Activated T-helper 9 cell treated with anti-CD3 and anti-CD28 coated beads, Interleukin-2, amount 50 U/mL, for 16 hours (primary cell): ENCODE measurements at regions not wholly inside any gene's neighbourhood (a gene's known extent, or its start where the extent isn't known, plus 50 kb on each side); places are given as distances from the start of the nearest gene placed in this dataset.
"Not testable (repeated sequence)": the region's sequence is repeated elsewhere in the genome, so short reads cannot be mapped to it uniquely, and the experiment has no call there.

Experiments
- DNase-seq: peaks from one replicate; pipeline ENCODE4 v3.0.0-alpha.2; 2020; ENCODE audit warnings: low read depth

GRCh38 chr5:159645179-159645846 lies 271.0 kb upstream of the ADRA1B start:
- no peak for DNase-seq

- DNase-seq, result no peak
These were observed 265.5 kb upstream of the ADRA1B start for GRCh38 chr5:159650803-159651202.

DNA sequence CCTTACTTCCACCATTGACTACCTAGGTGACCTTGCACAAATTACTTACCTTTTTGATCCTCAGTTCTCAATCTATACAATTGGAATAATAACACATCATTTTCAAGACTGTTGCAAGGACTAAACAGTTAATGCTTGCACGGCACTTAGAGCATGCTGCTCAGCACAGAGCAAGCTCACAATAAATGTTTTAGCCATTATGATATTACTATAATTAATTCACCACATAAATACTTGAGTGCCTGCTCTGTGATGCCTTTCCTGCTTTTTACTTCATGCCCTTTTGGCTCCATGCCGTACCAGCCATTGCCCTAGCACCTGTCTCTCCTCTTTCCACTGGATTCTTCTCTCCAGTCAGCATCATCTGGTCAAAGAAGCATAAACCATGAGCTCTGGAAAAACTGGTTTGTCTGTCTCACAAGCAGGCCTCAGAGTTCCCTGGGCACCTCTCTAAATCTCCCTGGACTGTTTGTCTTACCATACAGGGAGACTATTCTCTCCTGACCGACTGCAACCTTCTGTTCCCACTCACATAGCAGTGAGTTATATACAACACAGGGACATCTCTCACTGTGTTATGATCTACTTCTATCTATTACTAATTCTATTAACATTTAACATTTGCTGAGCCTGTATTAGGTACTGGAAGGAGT lies 260.4 kb upstream of the ADRA1B start:
- no peak for DNase-seq

DNA sequence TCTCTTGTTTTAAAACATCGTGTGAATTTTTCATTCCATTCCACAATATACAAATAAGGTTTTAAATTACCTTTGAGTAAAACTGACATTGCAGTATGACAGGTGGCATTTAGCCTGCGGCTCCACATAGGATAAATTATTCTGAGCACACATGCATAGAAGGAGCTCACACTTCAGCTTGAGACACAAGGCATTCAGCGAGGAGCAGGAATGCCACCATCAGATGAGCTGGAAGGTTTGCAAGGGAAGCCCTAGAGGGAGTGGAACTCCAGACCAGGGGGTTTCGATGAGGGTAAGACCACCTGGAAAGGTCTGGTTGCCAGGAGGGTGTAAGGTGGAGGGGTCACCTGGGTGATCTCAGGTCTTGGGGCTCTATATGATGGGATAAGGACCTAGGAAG lies 259.0 kb upstream of the ADRA1B start:
- no peak for DNase-seq

DNA sequence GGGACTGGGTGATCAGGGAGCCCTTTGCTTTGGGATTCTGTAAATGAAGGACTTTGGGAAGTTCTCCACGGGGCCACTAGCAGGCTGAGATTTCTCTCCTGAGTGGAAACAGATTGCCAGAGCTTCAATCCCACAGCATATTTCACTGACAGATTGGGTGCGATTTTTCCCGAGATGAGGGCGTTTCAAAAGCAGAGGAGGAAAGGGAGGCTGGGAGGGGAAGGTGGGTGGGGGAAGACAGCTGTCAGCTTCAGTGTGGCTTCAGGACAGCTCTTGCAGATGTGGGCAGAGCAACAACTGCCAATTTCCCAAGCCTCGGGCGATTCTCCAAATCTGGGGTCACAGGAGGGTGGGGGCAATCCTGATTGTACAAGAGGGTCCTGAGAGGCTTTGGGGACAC lies 258.5 kb upstream of the ADRA1B start:
- DNase-seq, result no peak

GRCh38 chr5:159658266-159658925 lies 257.9 kb upstream of the ADRA1B start:
- DNase-seq, result no peak

GRCh38 chr5:159660401-159660800 lies 255.9 kb upstream of the ADRA1B start:
- no peak for DNase-seq

DNA sequence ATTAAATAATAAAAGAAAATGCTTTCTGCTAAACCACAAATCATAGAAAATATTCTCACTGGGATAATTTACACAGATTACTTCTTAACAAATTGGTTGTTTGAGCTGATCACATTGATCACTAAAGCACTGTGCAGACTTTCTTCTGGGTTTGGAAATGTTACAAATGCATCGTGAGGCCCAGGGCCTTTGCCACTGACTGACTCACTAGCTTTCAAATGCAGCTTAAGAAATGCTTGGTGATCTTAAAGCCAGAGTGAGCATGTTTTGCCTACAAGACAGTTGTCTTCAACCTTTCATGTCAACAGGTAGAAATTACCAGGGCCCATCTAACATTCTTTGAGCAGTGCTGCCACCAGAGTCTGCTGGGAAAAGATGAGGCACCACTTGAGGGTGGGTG lies 252.3 kb upstream of the ADRA1B start:
- DNase-seq, result no peak

- DNase-seq, result no peak
These were observed 249.0 kb upstream of the ADRA1B start for GRCh38 chr5:159667286-159667685.

DNA sequence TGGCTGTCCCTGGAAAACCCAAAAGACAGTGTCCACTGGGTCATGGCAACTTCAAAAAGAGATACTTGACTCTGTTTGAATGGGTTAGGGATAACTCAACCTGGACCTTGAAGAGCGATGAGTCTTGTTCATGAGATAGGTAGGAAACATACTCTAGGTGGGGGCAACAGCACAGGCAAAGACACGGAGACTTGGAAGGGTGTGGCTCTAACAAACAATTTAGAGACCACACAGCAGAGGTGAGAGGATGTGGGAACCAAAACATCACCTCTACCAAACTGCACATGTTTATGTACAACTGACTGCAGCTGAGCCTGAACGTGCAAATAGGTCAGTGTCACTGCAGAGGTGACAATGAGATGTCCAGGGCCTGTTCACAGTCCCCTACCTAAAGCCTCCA lies 247.7 kb upstream of the ADRA1B start:
- no peak for DNase-seq

GRCh38 chr5:159669559-159669958 lies 246.7 kb upstream of the ADRA1B start:
- no peak for DNase-seq

DNA sequence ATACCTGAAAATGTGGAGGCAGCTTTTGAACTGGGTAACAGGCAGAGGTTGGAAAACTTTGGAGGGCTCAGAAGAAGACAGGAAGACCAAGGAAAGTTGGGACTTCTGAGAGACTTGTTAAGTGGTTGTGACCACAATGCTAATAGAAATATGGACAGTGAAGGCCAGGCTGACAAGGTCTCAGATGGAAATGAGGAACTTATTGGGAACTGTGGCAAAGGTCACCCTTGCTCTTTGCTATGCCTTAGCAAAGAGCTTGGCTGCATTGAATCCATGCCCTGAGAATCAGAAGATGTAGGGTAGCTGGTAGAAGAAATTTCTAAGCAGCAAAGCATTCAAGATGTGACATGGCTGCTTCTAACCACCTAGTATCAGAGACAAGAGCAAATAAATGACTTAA lies 244.4 kb upstream of the ADRA1B start:
- DNase-seq, result no peak

GRCh38 chr5:159673538-159673937 lies 242.7 kb upstream of the ADRA1B start:
- no peak for DNase-seq

GRCh38 chr5:159678657-159679392 lies 237.5 kb upstream of the ADRA1B start:
- no peak for DNase-seq

GRCh38 chr5:159680095-159680494 lies 236.2 kb upstream of the ADRA1B start:
- no peak for DNase-seq

DNA sequence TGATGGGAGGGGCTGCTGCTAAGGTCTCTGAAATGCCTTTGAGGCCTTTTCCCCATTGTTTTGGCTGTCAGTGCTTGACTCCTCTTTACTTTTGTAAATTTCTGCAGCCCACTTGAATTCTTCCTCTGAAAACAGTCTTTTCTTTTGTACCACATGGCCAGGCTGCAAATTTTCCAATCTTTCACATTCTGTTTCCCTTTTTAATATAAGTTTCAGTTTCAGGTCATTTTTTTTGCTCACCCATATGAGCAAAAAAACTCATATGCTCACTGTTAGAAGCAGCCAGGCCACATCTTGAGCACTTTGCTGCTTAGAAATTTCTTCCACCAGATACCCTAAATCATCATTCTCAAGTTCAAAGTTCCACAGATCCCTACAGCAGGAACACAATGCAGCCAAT lies 234.6 kb upstream of the ADRA1B start:
- DNase-seq, result no peak

GRCh38 chr5:159682623-159683022 lies 233.7 kb upstream of the ADRA1B start:
- DNase-seq, result no peak

DNA sequence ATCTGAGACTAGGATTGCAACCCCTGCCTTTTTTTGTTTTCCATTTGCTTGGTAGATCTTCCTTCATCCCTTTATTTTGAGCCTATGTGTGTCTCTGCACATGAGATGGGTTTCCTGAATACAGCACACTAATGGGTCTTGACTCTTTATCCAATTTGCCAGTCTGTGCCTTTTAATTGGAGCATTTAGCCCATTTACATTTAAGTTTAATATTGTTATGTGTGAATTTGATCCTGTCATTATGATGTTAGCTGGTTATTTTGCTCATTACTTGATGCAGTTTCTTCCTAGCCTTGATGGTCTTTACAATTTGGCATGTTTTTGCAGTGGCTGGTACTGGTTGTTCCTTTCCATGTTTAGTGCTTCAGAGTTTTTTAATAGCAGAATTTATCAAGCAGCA lies 228.4 kb upstream of the ADRA1B start:
- DNase-seq, result not testable (repeated sequence)

GRCh38 chr5:159695741-159696294 lies 220.5 kb upstream of the ADRA1B start:
- DNase-seq, result no peak

GRCh38 chr5:159697530-159697929 lies 218.8 kb upstream of the ADRA1B start:
- no peak for DNase-seq

DNA sequence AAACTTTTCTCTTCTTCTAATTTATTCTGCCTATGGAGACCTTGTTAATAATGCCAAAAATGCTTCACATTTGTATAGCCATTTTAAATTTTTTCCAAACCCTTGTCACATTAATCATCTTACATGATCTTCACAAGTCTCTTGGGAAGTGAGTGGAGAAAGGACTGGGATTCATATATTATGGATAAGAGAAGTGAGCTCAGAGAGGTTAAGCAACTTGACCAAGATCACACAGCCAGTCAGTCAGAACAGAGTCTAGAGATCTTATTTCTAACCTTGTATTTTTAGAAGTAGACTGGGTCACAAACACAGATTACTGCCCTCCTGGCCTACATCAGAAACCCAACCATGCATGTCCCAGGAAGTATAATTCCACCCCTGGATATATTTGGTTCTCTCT lies 218.0 kb upstream of the ADRA1B start:
- no peak for DNase-seq

DNA sequence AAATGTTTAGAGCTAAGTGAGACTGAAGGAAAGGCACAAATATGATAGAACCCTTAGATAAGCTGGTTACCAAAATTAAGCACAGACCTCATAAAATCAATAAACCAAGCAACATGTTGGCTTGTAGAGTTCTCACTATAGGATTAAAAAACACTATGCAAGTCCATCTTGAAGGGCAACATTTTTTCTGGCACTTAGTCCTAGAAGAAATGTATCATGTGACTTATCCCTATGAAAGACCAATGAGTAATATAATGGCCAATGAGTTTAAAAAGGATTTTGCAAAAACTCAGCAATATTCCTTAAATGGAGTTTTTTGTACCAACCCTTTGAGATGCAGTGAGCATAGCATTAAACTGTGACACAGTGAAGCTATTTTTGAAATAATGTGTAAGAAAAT lies 216.3 kb upstream of the ADRA1B start:
- no peak for DNase-seq

GRCh38 chr5:159702301-159702700 lies 214.0 kb upstream of the ADRA1B start:
- no peak for DNase-seq
